ENCODE measurements at regions not wholly inside any gene's neighbourhood (a gene's known extent, or its start where the extent isn't known, plus 50 kb on each side); places are given as distances from the start of the nearest gene placed in this dataset.

GRCh38 chr5:82641331-82642003 is 363.3 kb upstream of the RPS23 start:
- H3K27me3 ChIP-seq = no peaks in the 10 kb centered on the region
- DNase-seq (peak in 4 of 5 donors; percentile 59 to 70 (median 69)), ATAC-seq (peak; percentile 80 to 97 (median 95))
- TF ChIP-seq POLR2A (IDR thresholded peaks at IDR 0.05) = no peak
- TF ChIP-seq CTCF (IDR thresholded peaks at IDR 0.05) = peak; percentile 51 to 86 (median 70)
- 25 to 32% (median 30%) methylated on average over 4 of the region's 4 CpGs for WGBS, 4 donors
- H3K4me3 ChIP-seq = no peak overlapping the region
- peak overlapping the region in 3 of 12 donors; percentile 24 to 42 (median 36) for H3K27ac ChIP-seq
- peaks cover 0 to 24% (median 5%) of the 10 kb centered on the region in 12 donors for H3K4me1 ChIP-seq
- no peaks in the 10 kb centered on the region for H3K9me3 ChIP-seq
- intact Hi-C loops (cut with DNase I) = loop anchor here (1.0 to 10.0 kb wide), 18 partner anchors 151 to 926 kb away; partner anchors contain the start of genes VCAN (in 4 of the 10), TMEM167A (in 2 of the 10) and XRCC4 (in 2 of the 10)
- H3K36me3 ChIP-seq = no peaks in the 10 kb centered on the region

DNA sequence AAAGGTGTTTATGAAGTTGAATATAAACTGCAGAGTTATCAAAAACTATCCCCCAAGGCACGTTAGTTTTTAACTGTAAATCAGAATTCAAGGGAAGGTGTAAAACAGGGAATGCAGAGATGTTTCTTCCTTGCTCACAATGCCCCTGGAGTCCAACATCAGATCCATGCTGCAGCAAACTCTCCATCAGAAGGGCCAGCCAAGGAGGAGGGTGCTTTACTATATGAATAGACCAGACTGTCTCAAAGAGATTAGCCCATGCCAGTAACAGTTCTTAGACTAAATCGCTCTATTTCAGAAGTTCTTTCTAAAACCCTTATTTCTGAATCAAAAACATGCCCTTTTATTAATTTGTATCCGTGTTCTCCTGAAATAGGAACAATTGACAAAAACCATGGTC is 362.8 kb upstream of the RPS23 start:
- DNase-seq (no peak), ATAC-seq (no peak)
- 44 to 74% (median 58%) methylated on average over 3 of the region's 3 CpGs for WGBS, 4 donors
- Histone ChIP-seq H3K27ac (peak overlapping the region in 3 of 12 donors; percentile 19 to 36 (median 24)), H3K4me3 (no peak overlapping the region), H3K4me1 (peaks cover 0 to 24% (median 5%) of the 10 kb centered on the region in 12 donors), H3K36me3 (no peaks in the 10 kb centered on the region), H3K9me3 (no peaks in the 10 kb centered on the region), H3K27me3 (no peaks in the 10 kb centered on the region)
- no peak for TF ChIP-seq POLR2A (IDR thresholded peaks at IDR 0.05)
- TF ChIP-seq CTCF (IDR thresholded peaks at IDR 0.05) = no peak
- intact Hi-C loops (cut with DNase I) = loop anchor here (1.0 to 10.0 kb wide), 18 partner anchors 151 to 926 kb away; partner anchors contain the start of genes VCAN (in 4 of the 10), TMEM167A (in 2 of the 10) and XRCC4 (in 2 of the 10)

DNA sequence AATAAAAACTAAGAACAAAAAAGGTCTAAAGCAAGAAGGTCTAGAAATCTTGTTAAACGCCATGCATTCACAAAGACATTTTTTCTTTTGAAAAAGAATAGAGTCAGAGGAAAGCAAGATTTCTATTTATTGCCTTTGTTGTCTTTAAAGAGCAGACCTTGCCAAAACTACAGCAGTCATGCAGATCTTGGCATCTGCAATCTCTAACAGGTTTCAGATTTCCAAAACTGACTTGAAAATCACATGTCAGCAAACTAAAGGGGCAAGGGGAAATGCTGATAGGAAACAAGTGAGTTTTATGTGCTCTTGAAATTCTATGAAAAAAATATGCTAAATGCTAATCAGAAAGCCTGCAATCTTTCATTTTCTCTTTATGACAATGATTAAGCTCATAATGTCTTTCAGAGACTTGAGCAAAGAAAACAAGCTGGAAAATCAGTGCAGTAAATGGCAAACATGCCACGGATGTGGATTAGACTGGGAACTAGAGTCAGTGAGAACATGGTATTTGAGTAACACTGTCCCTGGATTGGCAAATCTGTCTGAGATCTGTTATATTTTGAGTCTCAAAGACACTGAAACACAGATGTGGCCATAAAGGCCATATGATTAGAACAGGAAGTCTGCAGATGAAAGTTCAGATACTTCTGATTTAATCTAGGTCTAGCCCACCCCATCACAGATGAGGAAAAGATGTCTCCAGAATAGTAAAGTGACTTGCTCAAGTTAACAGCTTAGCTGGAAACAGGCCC is 361.4 kb upstream of the RPS23 start:
- Histone ChIP-seq H3K27me3 (no peaks in the 10 kb centered on the region), H3K4me3 (no peak overlapping the region), H3K4me1 (peaks cover 0 to 24% (median 5%) of the 10 kb centered on the region in 12 donors), H3K36me3 (no peaks in the 10 kb centered on the region), H3K9me3 (no peaks in the 10 kb centered on the region), H3K27ac (peak overlapping the region in 1 of 12 donors; percentile 43)
- DNase-seq (no peak), ATAC-seq (no peak)
- intact Hi-C loops (cut with DNase I) = loop anchor here (2.0 to 10.0 kb wide), 18 partner anchors 153 to 928 kb away; partner anchors contain the start of genes VCAN (in 4 of the 10), TMEM167A (in 2 of the 10) and XRCC4 (in 2 of the 10)
- 64 to 73% (median 67%) methylated on average over 2 of the region's 2 CpGs for WGBS, 4 donors
- TF ChIP-seq CTCF (IDR thresholded peaks at IDR 0.05) (no peak), POLR2A (IDR thresholded peaks at IDR 0.05) (no peak)

DNA sequence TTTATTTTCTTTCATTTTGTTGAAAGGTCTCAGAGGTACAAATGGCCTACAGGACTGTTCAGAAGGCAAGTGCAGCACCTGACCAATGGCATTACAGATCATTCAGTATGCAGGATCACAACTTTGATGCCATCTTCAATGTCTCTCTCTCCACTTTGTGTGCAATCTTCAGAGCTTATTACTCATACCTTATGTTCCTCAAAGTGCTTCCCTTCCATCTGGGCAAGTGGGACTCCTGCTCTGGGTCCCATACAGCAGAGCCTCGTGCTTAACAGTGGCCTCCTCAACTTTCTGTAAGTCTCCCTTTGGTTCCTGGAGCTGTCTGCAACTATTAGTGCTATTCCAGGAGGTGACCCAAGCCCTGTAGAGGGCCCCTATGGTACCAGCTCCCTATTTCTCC is 358.4 kb upstream of the RPS23 start:
- TF ChIP-seq CTCF (IDR thresholded peaks at IDR 0.05) (no peak), POLR2A (IDR thresholded peaks at IDR 0.05) (no peak)
- ATAC-seq = no peak
- H3K27ac ChIP-seq = no peak overlapping the region
- peaks cover 0 to 20% (median 5%) of the 10 kb centered on the region in 12 donors for H3K4me1 ChIP-seq
- no peaks in the 10 kb centered on the region for H3K36me3 ChIP-seq
- H3K4me3 ChIP-seq = no peak overlapping the region
- no peak for DNase-seq
- no peaks in the 10 kb centered on the region for H3K9me3 ChIP-seq
- intact Hi-C loops (cut with DNase I) = loop anchor here in 4 of 10 donors (5.0 to 10.0 kb wide), 4 partner anchors 282 to 926 kb away; no protein-coding TSS in a partner anchor
- H3K27me3 ChIP-seq = no peaks in the 10 kb centered on the region
- WGBS, 4 donors = 91 to 100% (median 94%) methylated on average over 1 of the region's 1 CpG
